ENCODE measurements at regions not wholly inside any gene's neighbourhood (a gene's known extent, or its start where the extent isn't known, plus 50 kb on each side); places are given as distances from the start of the nearest gene placed in this dataset.
"Not testable (repeated sequence)": the region's sequence is repeated elsewhere in the genome, so short reads cannot be mapped to it uniquely, and the experiment has no call there.

GRCh38 chr2:125642032-125642431 lies 1013.9 kb upstream of the GYPC start:
- DNase-seq: no peak

- no peak for DNase-seq
Measured at GRCh38 chr2:125643128-125643527, 1012.8 kb upstream of the GYPC start.

DNA sequence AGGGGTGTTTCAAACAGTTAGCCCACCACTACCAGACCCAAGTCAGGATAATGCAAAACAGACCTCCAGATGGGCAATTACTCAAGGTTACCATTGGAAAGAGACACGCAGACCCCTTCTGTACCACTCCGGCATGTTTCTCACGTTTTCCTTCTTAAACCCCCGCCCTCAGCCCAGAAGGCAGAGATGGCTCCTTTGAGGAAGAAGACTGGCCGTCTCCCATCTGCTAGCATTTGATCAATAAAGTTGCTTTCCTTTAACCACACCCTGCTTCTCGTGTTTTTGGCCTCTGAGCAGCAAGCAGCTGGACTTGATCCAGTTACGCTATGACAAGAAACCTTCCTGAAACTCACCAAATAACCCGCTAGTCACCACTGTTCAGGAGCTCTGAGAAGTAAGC lies 1012.4 kb upstream of the GYPC start:
- DNase-seq: no peak

DNA sequence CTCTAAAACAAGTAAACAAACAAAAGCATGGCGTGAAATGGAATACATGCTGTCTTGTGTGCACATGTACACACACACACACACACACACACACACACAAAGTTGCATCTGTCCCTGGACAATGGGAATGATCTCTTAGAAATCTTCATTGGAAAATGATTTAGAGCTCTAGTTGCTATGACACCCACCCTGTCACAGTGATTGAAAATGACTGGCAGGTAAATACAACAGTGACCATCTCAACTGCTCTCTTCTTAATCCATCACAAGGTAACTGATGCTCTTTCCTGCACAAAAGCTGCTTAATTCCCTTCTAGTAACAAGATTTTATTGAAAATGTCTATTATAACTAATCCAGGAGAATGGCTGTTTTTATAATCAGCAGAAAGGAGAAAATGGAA lies 1011.7 kb upstream of the GYPC start:
- no peak for DNase-seq

DNA sequence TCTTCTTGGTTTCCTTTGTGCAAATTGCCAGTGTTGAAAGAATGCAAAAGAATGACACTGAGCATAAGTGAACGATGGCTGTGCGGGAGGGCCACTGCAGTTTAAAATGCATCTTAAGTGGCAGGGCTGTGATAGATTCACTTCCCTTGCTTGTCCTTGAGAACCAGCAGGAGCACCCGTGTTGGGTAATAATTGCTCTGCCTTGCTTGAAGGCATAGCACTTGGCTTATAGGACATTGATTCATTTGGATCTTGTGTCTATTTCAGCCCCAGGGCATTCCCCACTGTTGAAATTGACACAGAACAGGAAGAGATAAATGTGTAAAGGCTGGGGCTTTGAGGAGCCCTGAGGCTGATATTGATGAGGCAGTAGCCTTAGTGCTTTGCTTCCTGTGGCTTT lies 1003.7 kb upstream of the GYPC start:
- DNase-seq: no peak

DNA sequence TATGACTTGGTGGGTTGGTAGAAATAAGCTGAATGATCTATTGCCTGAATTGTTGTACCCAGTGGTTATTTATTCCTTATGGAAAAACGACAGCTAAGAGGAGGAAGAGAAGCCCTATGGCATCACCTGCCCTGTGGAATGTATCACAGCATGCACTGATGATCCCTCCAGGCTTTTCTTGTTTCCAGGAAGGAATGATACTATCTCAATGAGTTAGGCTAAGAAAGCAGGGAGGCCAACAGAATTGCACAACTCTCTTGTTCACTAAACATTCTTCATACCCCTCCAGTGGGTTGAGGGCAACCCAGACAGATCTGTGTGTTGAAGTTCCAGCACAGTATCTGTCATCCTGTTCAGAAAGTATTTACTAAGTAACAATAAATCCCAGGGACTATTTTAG lies 1001.7 kb upstream of the GYPC start:
- DNase-seq: no peak

- no peak for DNase-seq
Measured at GRCh38 chr2:125656190-125656589, 999.8 kb upstream of the GYPC start.

- no peak for DNase-seq
Measured at GRCh38 chr2:125658583-125658982, 997.4 kb upstream of the GYPC start.

GRCh38 chr2:125660369-125660768 lies 995.6 kb upstream of the GYPC start:
- DNase-seq: not testable (repeated sequence)

- peak in 1 of 2 experiments; percentile 12 for DNase-seq
Measured at GRCh38 chr2:125667630-125668029, 988.3 kb upstream of the GYPC start.

GRCh38 chr2:125679903-125680302 lies 976.1 kb upstream of the GYPC start:
- no peak for DNase-seq

- DNase-seq: no peak
Measured at GRCh38 chr2:125680809-125681208, 975.1 kb upstream of the GYPC start.

- DNase-seq: no peak
Measured at GRCh38 chr2:125681576-125681975, 974.4 kb upstream of the GYPC start.

DNA sequence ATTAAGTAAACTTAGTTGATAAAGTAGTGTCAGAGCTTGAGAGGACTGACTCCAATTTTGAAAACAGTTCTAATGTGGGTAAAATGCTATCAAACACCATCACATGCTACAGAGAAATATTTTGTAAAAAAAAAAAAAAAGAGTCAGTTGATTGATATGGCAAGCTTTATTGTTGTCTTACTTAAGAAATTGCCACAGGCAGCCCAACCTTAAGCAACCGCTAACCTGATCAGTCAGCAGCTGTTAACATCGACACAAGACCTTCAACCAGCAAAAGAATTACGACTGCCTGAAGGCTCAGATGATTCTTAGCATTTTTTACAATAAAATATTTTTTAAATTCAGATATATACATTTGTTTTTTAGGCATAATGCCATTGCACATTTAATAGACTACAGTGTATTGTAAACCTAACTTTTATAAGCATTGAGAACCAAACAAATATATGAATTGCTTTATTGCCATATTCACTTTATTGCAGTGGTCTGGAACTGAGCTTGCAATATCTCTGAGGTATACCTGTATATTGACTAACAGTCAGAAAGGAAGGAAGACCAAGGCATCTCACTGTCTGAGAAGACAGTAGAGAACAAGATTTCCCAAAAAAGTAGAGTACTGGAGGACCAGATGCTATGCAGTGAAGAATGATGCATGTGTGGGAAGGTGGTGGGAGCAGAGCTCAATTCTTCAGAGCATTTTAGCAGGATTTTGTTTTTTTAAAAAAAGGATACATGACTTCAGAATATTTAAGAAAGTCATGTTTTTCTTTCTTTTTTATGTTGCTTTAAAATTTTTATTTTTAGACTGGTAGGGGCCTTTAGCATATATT lies 973.8 kb upstream of the GYPC start:
- no peak for DNase-seq

- DNase-seq: no peak
Measured at GRCh38 chr2:125684256-125684655, 971.7 kb upstream of the GYPC start.

GRCh38 chr2:125684932-125685331 lies 971.0 kb upstream of the GYPC start:
- DNase-seq: no peak

- no peak for DNase-seq
Measured at GRCh38 chr2:125696560-125696959, 959.4 kb upstream of the GYPC start.

DNA sequence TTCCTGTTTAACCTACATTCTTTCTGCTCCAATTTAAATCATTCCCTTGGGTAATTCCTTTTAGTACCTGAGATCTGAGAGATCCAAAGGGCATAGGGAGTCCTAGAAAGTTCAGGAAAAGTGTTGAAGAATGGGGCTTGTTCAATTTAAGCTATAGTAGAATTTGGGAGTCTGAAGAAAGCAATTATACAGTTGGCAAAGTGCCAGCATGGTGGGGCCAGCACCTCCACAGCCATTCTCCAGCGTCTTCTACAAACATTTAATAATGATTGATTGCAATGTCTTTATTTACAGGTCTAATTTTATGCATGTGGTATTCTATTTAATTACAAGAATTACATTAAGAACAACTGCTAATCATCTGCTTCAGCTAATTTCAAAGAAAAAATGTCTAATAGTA lies 957.7 kb upstream of the GYPC start:
- no peak for DNase-seq

- DNase-seq: no peak
Measured at GRCh38 chr2:125701070-125701469, 954.9 kb upstream of the GYPC start.

DNA sequence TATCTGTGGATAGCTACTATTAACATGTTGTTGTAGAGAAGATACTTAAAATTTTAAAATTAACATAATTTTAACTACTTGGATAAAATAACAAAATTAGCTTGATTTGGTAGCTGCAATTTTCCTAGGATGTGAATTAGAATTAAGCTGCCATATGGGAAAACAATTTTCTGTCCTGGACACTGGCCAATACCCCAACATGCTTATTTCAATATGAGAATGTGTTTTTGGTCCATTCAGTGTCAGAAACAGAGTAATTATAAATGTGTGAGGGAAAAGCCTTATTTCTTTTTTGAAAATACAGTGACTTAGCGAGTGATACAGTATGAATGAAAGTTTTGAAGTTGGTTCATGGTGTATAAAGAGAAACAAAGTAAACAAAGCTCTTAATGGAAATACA lies 948.3 kb upstream of the GYPC start:
- DNase-seq: no peak

GRCh38 chr2:125710561-125710960 lies 945.4 kb upstream of the GYPC start:
- DNase-seq: no peak

GRCh38 chr2:125711075-125711474 lies 944.9 kb upstream of the GYPC start:
- no peak for DNase-seq

DNA sequence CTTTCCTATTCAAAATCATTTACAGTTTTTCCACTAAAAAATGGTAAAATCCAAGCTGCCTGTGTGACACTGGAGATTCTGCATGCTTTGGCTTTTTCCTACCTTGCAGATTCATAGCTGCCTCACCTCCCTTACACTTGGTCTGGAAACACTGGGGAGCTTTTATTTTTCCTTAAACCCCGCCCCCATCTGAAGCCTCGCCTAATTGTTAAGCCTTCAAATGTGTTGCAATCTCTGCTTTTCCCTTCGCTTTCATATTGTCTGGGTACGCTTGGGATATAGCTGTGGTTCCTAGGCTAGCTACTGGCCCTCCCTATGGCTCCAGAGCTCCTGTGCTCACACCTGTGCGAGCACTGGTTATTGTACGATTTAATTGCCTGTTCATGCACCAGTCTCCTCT lies 942.4 kb upstream of the GYPC start:
- no peak for DNase-seq

DNA sequence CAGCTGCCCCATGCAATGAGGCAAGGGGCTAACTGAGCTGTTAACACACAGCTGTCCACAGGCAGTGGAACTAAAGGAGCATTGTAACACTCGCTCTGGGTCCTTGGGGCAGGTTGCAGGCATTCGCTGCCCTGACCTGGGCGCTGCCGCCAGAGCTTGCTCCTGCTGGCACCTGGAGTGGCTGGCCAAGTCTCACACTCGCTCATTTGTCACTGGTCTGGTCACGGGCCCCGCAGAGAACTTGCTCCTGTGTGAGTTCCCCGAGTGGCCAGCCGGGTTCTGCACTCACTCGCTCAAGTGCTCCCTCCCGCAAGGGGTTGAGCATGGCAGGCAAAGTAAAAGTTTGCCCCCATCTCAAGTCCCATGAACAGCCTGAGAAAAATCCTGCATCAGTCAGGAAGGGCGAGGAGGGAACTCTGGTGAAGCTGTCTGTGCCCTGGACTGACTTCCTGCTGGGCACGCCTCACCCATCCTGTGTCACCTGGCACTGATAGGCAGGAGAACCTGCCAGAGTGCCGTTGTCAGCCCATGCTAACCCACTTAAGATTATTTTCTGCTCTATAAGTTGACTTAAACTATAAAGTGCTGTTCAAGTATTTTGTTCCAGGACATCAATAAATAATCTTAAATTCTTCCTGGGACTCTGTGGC lies 934.8 kb upstream of the GYPC start:
- no peak for DNase-seq

DNA sequence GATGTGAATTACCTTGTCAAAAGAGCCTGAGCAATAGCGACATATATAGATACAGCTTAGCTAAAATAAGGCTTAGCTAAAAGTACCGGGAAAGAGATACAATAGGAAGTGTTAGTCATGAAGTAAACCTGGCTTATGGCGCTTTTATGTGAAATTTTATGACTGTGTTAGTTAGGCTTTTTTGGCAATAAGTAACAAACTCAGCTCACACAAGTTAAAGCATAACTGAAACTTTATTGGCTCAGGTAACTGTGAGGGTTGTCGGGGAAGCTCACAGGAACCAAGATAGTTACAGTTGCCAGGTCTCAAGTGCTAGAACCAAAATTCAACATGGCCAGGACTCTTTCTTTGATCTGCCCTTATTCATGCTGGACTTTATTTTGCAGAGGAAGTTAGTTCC lies 925.0 kb upstream of the GYPC start:
- DNase-seq: no peak

All from Kasumi-1 (cell line).